ENCODE measurements at regions not wholly inside any gene's neighbourhood (a gene's known extent, or its start where the extent isn't known, plus 50 kb on each side); places are given as distances from the start of the nearest gene placed in this dataset.
"Not testable (repeated sequence)": the region's sequence is repeated elsewhere in the genome, so short reads cannot be mapped to it uniquely, and the experiment has no call there.

DNA sequence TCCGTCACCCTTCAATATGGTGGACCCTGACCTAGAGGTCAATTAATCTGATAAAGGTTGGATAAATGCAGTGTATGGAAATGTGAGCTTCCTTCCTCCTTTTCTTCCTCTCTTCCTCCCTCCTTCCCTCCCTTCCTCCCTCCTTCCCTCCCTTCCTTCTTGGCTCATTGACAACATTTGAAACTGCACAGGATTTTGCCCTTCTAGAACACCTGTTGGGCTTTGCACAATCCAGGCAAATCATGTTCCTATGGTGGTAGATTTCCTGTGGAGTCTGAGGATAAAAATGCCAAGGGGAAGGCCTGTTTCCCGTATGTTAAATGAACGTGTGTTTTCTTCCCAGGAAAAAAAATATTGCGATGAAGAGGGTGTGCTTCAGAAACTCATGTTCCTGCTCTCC is 642.8 kb downstream of the EPM2A start:
- H3K27ac ChIP-seq (ENCODE audit: low read depth, low read length, poor library complexity, severe bottlenecking): no peak overlapping the region
- no peak overlapping the region for H3K4me2 ChIP-seq (ENCODE audit: low read length)
- no peaks in the 10 kb centered on the region for H3K4me1 ChIP-seq (ENCODE audit: insufficient read depth, low read length, severe bottlenecking)
- no peaks in the 10 kb centered on the region for H4K20me1 ChIP-seq (ENCODE audit: insufficient read depth, low read length)
- H3K9me2 ChIP-seq (ENCODE audit: low read depth, low read length): no peaks in the 10 kb centered on the region
- TF ChIP-seq, protein P1, sequence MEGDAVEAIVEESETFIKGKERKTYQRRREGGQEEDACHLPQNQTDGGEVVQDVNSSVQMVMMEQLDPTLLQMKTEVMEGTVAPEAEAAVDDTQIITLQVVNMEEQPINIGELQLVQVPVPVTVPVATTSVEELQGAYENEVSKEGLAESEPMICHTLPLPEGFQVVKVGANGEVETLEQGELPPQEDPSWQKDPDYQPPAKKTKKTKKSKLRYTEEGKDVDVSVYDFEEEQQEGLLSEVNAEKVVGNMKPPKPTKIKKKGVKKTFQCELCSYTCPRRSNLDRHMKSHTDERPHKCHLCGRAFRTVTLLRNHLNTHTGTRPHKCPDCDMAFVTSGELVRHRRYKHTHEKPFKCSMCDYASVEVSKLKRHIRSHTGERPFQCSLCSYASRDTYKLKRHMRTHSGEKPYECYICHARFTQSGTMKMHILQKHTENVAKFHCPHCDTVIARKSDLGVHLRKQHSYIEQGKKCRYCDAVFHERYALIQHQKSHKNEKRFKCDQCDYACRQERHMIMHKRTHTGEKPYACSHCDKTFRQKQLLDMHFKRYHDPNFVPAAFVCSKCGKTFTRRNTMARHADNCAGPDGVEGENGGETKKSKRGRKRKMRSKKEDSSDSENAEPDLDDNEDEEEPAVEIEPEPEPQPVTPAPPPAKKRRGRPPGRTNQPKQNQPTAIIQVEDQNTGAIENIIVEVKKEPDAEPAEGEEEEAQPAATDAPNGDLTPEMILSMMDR (IDR thresholded peaks at IDR 0.05; ENCODE audit: low read length): no peak
- TF ChIP-seq EZH2 (IDR thresholded peaks at IDR 0.05; ENCODE audit: borderline replicate concordance, low read length): no peak
- H3K4me3 ChIP-seq (ENCODE audit: low read depth, low read length, poor library complexity, severe bottlenecking): no peak overlapping the region
- no peaks in the 10 kb centered on the region for H3K27me3 ChIP-seq (ENCODE audit: insufficient read depth, low read length)
- H3K9ac ChIP-seq (ENCODE audit: low read length): no peak overlapping the region
- no peaks in the 10 kb centered on the region for H3K79me2 ChIP-seq (ENCODE audit: insufficient read depth, low read length)
- no peak overlapping the region for H2AFZ ChIP-seq (ENCODE audit: low read length)
- H3K36me3 ChIP-seq (ENCODE audit: insufficient read depth, low read length): no peaks in the 10 kb centered on the region
- H3F3A ChIP-seq (ENCODE audit: insufficient read depth, low read length): no peaks in the 10 kb centered on the region
- H3K9me3 ChIP-seq (ENCODE audit: low read length): no peaks in the 10 kb centered on the region

DNA sequence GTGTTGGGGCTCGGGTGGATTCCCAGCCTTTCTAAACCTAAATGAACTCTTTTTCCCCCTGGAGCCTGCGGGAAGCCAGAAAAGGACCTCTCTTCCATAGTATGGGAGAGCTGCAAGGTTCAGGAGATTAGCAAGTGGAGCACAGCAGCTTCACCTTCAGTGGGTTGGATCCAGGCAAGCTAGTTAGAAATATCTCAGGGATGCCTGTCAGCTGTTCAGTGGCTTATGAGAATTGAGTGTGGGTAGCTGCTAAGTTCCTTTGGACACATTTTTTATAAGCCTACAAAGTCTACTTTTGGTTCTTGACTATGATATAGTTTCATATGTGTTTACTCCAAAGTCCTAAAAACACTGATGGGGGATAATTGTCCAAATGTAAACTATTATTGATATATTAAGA is 642.1 kb downstream of the EPM2A start:
- Histone ChIP-seq H3K4me3 (ENCODE audit: low read depth, low read length, poor library complexity, severe bottlenecking) (no peak overlapping the region), H3F3A (ENCODE audit: insufficient read depth, low read length) (no peaks in the 10 kb centered on the region), H3K27ac (ENCODE audit: low read depth, low read length, poor library complexity, severe bottlenecking) (no peak overlapping the region), H3K27me3 (ENCODE audit: insufficient read depth, low read length) (no peaks in the 10 kb centered on the region), H3K79me2 (ENCODE audit: insufficient read depth, low read length) (no peaks in the 10 kb centered on the region), H4K20me1 (ENCODE audit: insufficient read depth, low read length) (no peaks in the 10 kb centered on the region), H3K4me2 (ENCODE audit: low read length) (no peak overlapping the region), H3K4me1 (ENCODE audit: insufficient read depth, low read length, severe bottlenecking) (no peaks in the 10 kb centered on the region), H3K9ac (ENCODE audit: low read length) (no peak overlapping the region), H3K9me2 (ENCODE audit: low read depth, low read length) (no peaks in the 10 kb centered on the region), H3K36me3 (ENCODE audit: insufficient read depth, low read length) (no peaks in the 10 kb centered on the region), H2AFZ (ENCODE audit: low read length) (no peak overlapping the region), H3K9me3 (ENCODE audit: low read length) (no peaks in the 10 kb centered on the region)
- no peak for TF ChIP-seq EZH2 (IDR thresholded peaks at IDR 0.05; ENCODE audit: borderline replicate concordance, low read length)
- TF ChIP-seq, protein P1 (IDR thresholded peaks at IDR 0.05; ENCODE audit: low read length): no peak

DNA sequence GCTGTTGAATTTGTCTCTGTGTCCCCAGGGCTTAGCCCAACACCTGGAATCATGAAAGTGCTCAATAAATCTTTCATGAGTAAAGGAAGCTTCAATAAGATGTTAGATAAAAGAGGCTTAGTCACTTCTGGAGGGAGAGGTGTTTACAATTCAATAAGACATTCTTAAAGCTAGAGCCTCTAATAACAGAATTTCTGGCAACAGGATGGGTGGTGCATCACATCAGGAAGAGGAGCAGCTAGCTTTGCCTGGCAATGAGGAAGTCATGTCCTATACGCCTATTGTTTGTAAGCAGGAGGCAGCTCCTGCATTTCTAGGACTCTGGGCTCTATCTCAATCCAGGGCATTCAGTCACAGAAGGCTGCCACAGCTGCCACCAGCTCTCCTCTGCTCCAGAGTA is 638.5 kb downstream of the EPM2A start:
- no peaks in the 10 kb centered on the region for H3K27me3 ChIP-seq (ENCODE audit: insufficient read depth, low read length)
- H3K4me1 ChIP-seq (ENCODE audit: insufficient read depth, low read length, severe bottlenecking): no peaks in the 10 kb centered on the region
- H3F3A ChIP-seq (ENCODE audit: insufficient read depth, low read length): no peaks in the 10 kb centered on the region
- no peak overlapping the region for H3K4me2 ChIP-seq (ENCODE audit: low read length)
- no peaks in the 10 kb centered on the region for H3K79me2 ChIP-seq (ENCODE audit: insufficient read depth, low read length)
- H3K36me3 ChIP-seq (ENCODE audit: insufficient read depth, low read length): no peaks in the 10 kb centered on the region
- H3K4me3 ChIP-seq (ENCODE audit: low read depth, low read length, poor library complexity, severe bottlenecking): no peak overlapping the region
- no peak overlapping the region for H2AFZ ChIP-seq (ENCODE audit: low read length)
- H3K27ac ChIP-seq (ENCODE audit: low read depth, low read length, poor library complexity, severe bottlenecking): no peak overlapping the region
- no peaks in the 10 kb centered on the region for H3K9me3 ChIP-seq (ENCODE audit: low read length)
- no peaks in the 10 kb centered on the region for H4K20me1 ChIP-seq (ENCODE audit: insufficient read depth, low read length)
- H3K9ac ChIP-seq (ENCODE audit: low read length): no peak overlapping the region
- TF ChIP-seq EZH2 (IDR thresholded peaks at IDR 0.05; ENCODE audit: borderline replicate concordance, low read length): no peak
- TF ChIP-seq, protein P1 (IDR thresholded peaks at IDR 0.05; ENCODE audit: low read length): no peak
- H3K9me2 ChIP-seq (ENCODE audit: low read depth, low read length): no peaks in the 10 kb centered on the region

DNA sequence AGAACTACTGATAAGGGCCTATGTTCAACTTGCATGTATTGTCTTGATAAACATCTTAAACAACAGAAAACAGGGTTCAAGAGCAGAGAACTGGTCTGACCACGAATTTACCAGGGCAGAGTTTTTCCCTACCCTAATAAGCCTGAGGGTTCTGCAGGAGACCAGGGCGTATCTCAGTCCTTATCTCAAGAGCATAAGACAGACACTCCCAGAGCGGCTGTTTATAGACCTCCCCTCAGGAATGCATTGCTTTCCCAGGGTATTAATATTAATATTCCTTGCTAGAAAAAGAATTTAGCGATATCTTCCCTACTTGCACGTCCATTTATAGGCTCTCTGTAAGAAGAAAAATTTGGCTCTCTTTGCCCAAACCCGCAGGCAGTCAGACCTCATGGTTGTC is 637.2 kb downstream of the EPM2A start:
- not testable (repeated sequence) for H3K9ac ChIP-seq (ENCODE audit: low read length); H3K79me2 ChIP-seq (ENCODE audit: insufficient read depth, low read length); H3K4me1 ChIP-seq (ENCODE audit: insufficient read depth, low read length, severe bottlenecking); H3K27ac ChIP-seq (ENCODE audit: low read depth, low read length, poor library complexity, severe bottlenecking); H4K20me1 ChIP-seq (ENCODE audit: insufficient read depth, low read length); H3K9me2 ChIP-seq (ENCODE audit: low read depth, low read length); H3K4me2 ChIP-seq (ENCODE audit: low read length); H3K36me3 ChIP-seq (ENCODE audit: insufficient read depth, low read length); H3K27me3 ChIP-seq (ENCODE audit: insufficient read depth, low read length); H2AFZ ChIP-seq (ENCODE audit: low read length); H3K9me3 ChIP-seq (ENCODE audit: low read length); H3F3A ChIP-seq (ENCODE audit: insufficient read depth, low read length); H3K4me3 ChIP-seq (ENCODE audit: low read depth, low read length, poor library complexity, severe bottlenecking)

Data from OCI-LY1 (cell line).